HepG2 (cell line): ENCODE measurements at regions not wholly inside any gene's neighbourhood (a gene's known extent, or its start where the extent isn't known, plus 50 kb on each side); places are given as distances from the start of the nearest gene placed in this dataset.
A peak's percentile ranks its signal among the peaks of the same experiment; 100 is the strongest.

ENCODE experiments used
- CENPT ChIP-seq: sonication (generic); formaldehyde crosslinking; IDR thresholded peaks from 2 replicates; pipeline ENCODE4 v1.8.0; 2022; ENCODE audit warnings: low read depth, mild to moderate bottlenecking, moderate library complexity, missing genetic modification reagents
- FOXA3 ChIP-seq: IDR thresholded peaks from 2 replicates; pipeline ENCODE4 v1.6.1; 2016; ENCODE audit warnings: missing genetic modification reagents, missing compliant biosample characterization
- HOXD1 ChIP-seq: sonication (generic); formaldehyde crosslinking; IDR thresholded peaks from 2 replicates; pipeline ENCODE4 v1.5.0; 2020; ENCODE audit warnings: missing genetic modification reagents
- MEF2D ChIP-seq: sonication (generic); formaldehyde crosslinking; IDR thresholded peaks from 2 replicates; pipeline ENCODE4 v1.5.1; 2020; ENCODE audit warnings: mild to moderate bottlenecking, missing genetic modification reagents
- PCBP1 ChIP-seq: fragments of 200-400 bp; formaldehyde crosslinking; IDR thresholded peaks from 2 replicates; pipeline ENCODE4 v1.6.1; 2017; ENCODE audit warnings: mild to moderate bottlenecking, low read depth, low read length, borderline replicate concordance
- SNAPC5 ChIP-seq: sonication (generic); formaldehyde crosslinking; IDR thresholded peaks from 2 replicates; pipeline ENCODE4 v1.8.1; 2023; ENCODE audit warnings: mild to moderate bottlenecking, missing genetic modification reagents, borderline replicate concordance
- SOX5 ChIP-seq: IDR thresholded peaks from 2 replicates; pipeline ENCODE4 v1.6.1; 2016; ENCODE audit warnings: borderline replicate concordance
- SUZ12 ChIP-seq: fragments of 150-350 bp; IDR thresholded peaks from 2 replicates; pipeline ENCODE4 v1.6.1; 2014; ENCODE audit warnings: low read depth, low read length
- TAF1 ChIP-seq: sonication (generic); formaldehyde crosslinking; IDR thresholded peaks from 2 replicates; pipeline ENCODE4 v1.4.0; 2020; ENCODE audit warnings: missing genetic modification reagents
- THAP7 ChIP-seq: sonication (generic); formaldehyde crosslinking; IDR thresholded peaks from 2 replicates; pipeline ENCODE4 v1.8.1; 2023; ENCODE audit warnings: mild to moderate bottlenecking, missing genetic modification reagents
- TRIM24 ChIP-seq: sonication (generic); formaldehyde crosslinking; IDR thresholded peaks from 2 replicates; pipeline ENCODE4 v1.8.0; 2022; ENCODE audit warnings: mild to moderate bottlenecking, missing genetic modification reagents
- ZBTB42 ChIP-seq: sonication (generic); formaldehyde crosslinking; IDR thresholded peaks from 2 replicates; pipeline ENCODE4 v1.5.0; 2020; ENCODE audit warnings: mild to moderate bottlenecking, missing genetic modification reagents
- ZFX ChIP-seq: sonication (generic); formaldehyde crosslinking; IDR thresholded peaks from 2 replicates; pipeline ENCODE4 v1.4.0; 2020; ENCODE audit warnings: mild to moderate bottlenecking, low read depth, missing genetic modification reagents, moderate library complexity
- ZNF354B ChIP-seq: sonication (generic); formaldehyde crosslinking; IDR thresholded peaks from 2 replicates; pipeline ENCODE4 v1.8.0; 2022; ENCODE audit warnings: mild to moderate bottlenecking, missing genetic modification reagents
- ZNF407 ChIP-seq: sonication (generic); formaldehyde crosslinking; IDR thresholded peaks from one replicate; pipeline ENCODE4 v1.5.1; 2020; ENCODE audit warnings: mild to moderate bottlenecking, missing genetic modification reagents; ENCODE audit errors: not compliant biosample characterization
- ZNF460 ChIP-seq: sonication (generic); formaldehyde crosslinking; IDR thresholded peaks from 2 replicates; pipeline ENCODE4 v1.5.1; 2020; ENCODE audit warnings: missing genetic modification reagents, mild to moderate bottlenecking, borderline replicate concordance
- ZNF567 ChIP-seq: sonication (generic); formaldehyde crosslinking; IDR thresholded peaks from 2 replicates; pipeline ENCODE4 v1.8.1; 2023; ENCODE audit warnings: mild to moderate bottlenecking, missing genetic modification reagents, borderline replicate concordance

GRCh38 chr6:63521475-63522210 lies 50.6 kb upstream of the LOC128125822 start (continued):
- no peak for TF ChIP-seq ZNF407
- no peak for TF ChIP-seq TRIM24 (CRISPR knock-in tag)
- TF ChIP-seq ZFX = no peak
- no peak for TF ChIP-seq ZNF567 (CRISPR knock-in tag)
- 0 out of 2 replicates have a peak, but pooled peaks have one; percentile 16 for TF ChIP-seq TAF1
- no peak for TF ChIP-seq ZNF460 (CRISPR knock-in tag)
- no peak for TF ChIP-seq ZNF354B
- peak; percentile 46; the same call in 1 of the 2 replicates for TF ChIP-seq FOXA3 (CRISPR knock-in tag)
- TF ChIP-seq HOXD1 = no peak
- no peak for TF ChIP-seq MEF2D (CRISPR knock-in tag)
- no peak for TF ChIP-seq CENPT
- no peak for TF ChIP-seq THAP7 (CRISPR knock-in tag)
- TF ChIP-seq SNAPC5 = no peak
- no peak for TF ChIP-seq PCBP1
- no peak for TF ChIP-seq SUZ12
- TF ChIP-seq SOX5 (CRISPR knock-in tag) = peak; percentile 30; the same call in 1 of the 2 replicates
- no peak for TF ChIP-seq ZBTB42
